ENCODE measurements at regions not wholly inside any gene's neighbourhood (a gene's known extent, or its start where the extent isn't known, plus 50 kb on each side); places are given as distances from the start of the nearest gene placed in this dataset.
A peak's percentile ranks its signal among the peaks of the same experiment; 100 is the strongest.
"Not testable (repeated sequence)": the region's sequence is repeated elsewhere in the genome, so short reads cannot be mapped to it uniquely, and the experiment has no call there.

DNA sequence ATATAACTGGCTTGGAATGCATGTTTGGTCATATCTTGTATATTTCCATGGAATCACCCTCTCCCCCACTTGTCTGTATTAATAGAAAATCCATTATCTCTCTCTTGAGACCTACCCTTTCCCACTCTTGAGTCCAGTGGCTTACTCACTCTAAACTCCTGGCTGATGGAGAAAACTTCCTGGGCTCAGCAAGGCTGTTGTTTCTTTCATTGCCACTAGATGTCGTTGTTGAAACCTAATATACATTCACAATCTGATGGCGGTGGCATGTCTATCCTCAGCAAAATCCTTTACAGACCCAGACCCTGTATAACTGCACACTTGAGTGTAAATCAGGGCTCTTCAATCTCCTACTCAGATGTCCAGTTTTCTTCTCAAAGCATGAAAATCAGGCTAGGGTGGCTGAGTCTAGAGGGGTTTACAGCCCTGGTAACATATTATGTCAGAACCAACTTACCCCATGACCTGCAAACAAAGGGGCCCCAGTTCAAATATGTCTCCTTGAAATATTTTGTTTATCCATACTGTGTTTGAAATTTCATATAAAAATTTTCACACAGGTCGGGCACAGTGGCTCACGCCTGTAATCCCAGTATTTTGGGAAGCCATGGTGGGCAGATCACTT is 70.0 kb upstream of the FAM241A start:
- H3K4me3 ChIP-seq (ENCODE audit: low read length) = no peak overlapping the region
- peak; percentile 48 for DNase-seq (ENCODE audit: low read depth, low spot score)

DNA sequence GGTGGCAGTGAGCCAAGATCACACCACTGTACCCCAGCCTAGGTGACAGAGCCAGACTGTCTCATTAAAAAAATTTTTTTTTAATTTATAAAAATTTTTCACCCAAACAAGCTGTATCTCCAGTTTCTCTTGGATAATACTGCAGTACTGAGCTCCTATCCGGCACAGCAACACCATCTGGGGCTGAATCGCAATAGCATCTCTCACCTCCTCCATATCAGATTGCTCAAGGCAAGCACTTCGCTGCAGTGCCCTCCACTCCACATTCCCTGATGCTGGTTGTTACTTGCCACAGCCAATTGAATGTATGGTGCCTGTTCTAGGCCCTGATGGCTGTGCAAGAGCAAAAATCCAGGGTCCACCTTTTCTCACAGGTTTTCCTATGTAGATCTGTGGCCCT is 69.3 kb upstream of the FAM241A start:
- no peak overlapping the region for H3K4me3 ChIP-seq (ENCODE audit: low read length)
- no peak for DNase-seq (ENCODE audit: low read depth, low spot score)

DNA sequence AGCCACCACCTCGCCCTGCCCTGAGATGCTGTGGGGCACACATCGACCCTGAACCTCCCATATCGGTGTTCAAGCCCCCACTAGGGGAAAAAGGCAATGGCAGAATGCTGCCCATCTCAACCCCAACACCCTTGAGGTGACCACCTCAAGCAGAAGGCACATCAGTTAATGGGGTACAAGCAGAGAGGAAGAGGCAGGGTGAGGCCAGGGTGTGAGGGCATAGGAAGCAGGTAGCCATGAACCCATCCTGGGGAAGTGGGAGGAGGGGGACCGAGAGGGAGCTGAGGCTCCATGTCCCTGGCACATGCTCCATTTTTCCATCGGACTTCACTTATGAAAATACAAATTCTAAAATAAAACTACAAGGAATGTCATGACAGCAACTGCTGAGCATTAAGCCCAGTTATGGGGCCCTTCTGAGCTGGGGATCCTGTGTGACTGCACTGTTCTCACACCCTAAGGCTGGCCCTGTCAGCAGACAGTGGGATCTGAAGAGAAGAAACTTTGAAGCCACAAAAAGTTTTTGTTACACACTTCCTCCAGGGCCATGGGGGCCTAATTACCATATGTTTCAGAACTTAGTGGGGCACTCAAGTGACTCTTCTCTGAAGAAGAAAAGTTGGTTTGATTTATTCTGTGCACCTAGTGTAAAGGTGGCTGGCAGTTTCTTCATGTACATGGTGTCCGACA is 68.2 kb upstream of the FAM241A start:
- H3K4me3 ChIP-seq (ENCODE audit: low read length) = no peak overlapping the region
- DNase-seq (ENCODE audit: low read depth, low spot score) = no peak

DNA sequence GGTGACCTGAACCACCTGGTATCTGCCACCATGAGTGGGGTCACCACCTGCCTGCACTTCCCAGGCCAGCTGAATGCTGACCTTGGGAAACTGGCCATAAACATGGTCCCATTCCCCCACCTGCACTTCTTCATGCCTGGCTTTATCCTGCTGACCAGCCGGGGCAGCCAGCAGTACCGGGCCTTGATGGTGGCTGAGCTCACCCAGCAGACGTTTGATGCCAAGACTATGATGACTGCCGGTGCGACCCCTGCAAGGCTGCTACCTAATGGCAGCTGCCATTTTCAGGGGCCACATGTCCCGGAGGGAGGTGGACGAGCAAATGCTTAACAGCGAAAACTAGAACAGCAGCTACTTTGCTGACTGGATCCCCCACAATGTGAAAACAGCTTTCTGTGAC is 67.5 kb upstream of the FAM241A start:
- DNase-seq (ENCODE audit: low read depth, low spot score) = no peak
- no peak overlapping the region for H3K4me3 ChIP-seq (ENCODE audit: low read length)

DNA sequence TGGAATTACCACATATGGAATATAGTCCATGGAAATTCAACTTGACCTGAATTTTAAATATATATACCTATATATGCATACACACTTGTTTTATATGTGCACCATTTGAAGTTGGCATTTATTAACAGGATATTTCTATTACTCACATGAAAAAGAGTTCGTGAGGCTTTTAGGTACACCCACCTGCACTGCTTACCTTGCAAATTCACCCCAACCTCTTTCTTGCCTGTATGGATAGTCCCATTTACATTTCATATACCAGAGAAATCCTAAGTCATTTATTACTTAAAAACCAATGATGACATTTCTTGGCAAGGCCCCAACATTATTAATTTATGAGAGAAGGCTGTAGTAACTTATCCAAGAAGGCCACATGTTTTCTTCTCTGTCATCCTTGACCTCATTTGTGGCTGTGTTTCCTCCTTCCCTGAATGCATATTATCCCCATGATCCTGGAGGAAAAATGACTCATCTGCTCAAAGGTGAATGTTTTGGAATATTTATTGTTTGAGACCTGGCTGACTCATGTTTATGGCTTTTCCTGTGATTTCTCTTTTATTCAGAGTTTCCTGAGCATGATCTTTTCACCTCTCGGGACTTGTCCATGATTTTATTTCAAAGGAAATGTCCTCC is 62.2 kb upstream of the FAM241A start:
- no peak overlapping the region for H3K4me3 ChIP-seq (ENCODE audit: low read length)
- no peak for DNase-seq (ENCODE audit: low read depth, low spot score)

DNA sequence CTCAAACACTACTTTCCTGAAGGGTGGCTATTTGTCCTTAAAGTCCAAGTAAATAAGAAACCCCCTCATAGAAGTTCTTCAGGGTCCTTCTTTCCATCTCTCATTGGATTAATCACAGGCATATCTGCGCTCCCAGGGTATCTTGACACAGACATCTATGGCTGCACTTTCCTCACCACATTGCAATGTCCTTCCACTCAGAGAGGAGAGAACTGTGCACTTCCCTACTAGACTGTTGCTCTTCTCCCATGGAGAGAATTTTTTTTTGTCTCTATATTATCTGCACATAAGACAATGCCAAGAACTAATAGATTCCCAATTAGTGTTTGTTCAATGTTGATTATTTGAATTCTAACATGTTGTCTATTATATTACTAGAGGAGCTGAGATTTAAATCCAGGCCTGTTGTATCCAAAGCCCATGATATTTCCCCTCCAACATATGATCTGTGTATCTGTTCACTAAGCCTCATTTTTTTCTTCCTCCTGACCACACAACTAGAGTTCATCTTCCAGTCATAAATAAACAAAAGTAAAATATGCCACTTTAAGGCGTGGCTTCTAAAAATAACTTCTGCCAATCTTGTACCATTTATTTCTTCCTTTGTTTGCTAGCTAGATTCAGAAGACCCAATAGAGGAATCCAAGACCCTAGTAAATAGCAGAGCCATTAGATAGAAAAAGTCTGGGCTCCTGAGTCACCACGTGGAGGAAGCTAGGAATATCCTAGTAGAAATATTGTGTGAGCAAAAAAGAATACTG is 61.5 kb upstream of the FAM241A start:
- H3K4me3 ChIP-seq (ENCODE audit: low read length) = no peak overlapping the region
- no peak for DNase-seq (ENCODE audit: low read depth, low spot score)

DNA sequence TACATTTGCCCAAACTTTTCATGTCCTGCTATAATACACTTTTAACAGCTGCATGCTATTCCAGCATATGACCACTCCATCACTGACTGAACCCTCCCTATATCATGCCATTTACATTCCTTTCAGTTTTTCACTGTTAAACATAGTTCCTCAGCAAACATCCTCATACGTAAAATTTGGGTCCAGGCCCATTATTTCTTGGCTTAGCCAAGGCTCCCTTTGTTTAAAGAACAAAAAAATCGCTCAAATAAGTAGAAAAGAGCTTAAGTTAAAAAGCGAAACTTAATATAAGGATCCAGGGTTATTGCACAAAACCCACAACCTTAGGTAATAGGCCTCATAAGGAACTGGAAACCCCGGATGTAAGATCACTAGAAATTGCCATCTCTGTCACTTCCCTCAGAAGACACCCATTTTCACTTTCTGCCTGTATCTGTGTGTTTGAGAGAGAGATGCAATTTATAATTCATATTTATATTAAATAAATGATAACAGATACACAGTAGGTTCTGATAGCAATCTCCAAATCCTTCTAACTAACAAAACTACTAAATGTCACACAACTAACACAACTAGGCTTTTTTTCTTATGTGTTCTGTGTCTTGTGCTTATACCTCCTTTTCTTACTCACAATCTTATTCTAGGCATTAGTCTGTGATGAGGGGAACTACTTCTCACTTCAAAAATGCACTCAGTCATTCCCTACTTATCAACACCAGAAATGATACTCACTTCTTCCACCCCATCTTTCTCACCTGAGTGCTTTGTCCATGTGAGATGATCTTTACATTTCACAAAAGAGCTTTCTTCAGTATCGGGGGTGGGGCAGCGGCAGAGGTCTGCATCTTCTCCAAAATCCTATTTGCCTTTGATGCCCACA is 59.9 kb upstream of the FAM241A start:
- no peak overlapping the region for H3K4me3 ChIP-seq (ENCODE audit: low read length)
- peak; percentile 29 for DNase-seq (ENCODE audit: low read depth, low spot score)

DNA sequence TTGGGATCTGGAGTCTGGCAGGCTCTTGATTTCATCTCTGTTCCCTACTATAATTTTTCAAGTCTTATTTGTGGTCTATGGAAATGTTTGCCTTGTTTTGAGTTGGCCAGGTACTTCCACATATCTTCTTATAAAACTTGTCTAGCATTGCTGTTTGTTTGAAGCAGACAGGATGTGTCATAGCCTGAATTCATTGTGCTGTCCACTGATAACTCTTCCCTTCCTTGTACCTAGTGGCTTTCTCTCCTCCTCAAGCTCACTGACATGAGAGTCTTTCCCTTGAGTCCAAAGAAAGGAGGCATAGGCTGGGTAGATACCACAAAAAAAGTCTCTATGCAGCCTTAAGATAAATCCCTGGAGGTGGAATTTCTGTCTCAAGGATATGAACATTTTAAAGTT is 59.2 kb upstream of the FAM241A start:
- no peak for DNase-seq (ENCODE audit: low read depth, low spot score)
- no peak overlapping the region for H3K4me3 ChIP-seq (ENCODE audit: low read length)

DNA sequence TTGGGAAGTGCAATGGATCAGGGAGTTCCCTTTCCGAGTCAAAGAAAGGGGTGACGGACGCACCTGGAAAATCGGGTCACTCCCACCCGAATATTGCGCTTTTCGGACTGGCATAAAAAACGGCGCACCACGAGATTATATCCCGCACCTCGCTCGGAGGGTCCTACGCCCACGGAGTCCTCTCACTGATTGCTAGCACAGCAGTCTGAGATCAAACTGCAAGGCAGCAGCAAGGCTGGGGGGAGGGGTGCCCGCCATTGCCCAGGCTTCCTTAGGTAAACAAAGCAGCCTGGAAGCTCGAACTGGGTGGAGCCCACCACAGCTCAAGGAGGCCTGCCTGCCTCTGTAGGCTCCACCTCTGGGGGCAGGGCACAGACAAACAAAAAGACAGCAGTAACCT is 58.6 kb upstream of the FAM241A start:
- H3K4me3 ChIP-seq (ENCODE audit: low read length); DNase-seq (ENCODE audit: low read depth, low spot score): not testable (repeated sequence)

DNA sequence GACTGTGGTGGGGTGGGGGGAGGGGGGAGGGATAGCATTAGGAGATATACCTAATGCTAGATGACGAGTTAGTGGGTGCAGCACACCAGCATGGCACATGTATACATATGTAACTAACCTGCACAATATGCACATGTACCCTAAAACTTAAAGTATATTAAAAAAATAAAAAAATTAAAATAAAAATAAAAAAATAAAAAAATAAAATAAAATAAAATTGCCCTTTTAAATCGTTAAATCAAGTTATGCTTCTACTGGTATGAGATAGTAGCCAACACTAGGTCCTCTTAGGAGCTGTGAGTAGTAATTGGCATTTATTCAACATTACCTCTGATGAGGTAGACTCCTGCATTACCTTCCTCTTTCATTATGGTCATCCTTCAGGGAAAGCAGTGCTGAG is 52.9 kb upstream of the FAM241A start:
- not testable (repeated sequence) for DNase-seq (ENCODE audit: low read depth, low spot score); H3K4me3 ChIP-seq (ENCODE audit: low read length)

DNA sequence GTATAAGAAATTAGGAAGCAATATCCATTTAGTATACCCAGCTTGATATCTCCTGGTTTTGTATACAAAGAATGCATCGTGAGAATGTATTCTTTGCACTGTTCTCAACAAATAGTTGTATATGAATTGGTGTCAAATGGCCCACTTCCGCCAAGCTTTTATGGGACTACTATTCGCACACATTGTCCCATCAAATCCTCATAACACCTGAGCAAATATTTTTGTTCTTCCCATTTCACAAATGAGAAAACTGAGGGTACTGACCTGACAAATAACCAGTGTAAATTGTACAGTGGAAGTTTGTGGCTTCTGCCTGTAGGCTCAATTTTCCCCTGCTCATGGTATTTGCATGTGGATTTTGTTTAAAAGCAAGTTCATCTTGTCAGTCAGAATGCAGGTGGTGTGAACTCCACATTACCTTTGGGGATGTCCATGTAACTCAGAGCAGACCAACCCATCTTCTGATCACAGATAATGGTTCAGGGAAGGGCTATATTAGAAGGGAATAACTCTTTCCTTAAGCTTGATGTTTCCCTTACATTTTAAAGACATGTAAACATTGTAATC is 51.5 kb upstream of the FAM241A start:
- DNase-seq (ENCODE audit: low read depth, low spot score) = no peak
- H3K4me3 ChIP-seq (ENCODE audit: low read length) = no peak overlapping the region

DNA sequence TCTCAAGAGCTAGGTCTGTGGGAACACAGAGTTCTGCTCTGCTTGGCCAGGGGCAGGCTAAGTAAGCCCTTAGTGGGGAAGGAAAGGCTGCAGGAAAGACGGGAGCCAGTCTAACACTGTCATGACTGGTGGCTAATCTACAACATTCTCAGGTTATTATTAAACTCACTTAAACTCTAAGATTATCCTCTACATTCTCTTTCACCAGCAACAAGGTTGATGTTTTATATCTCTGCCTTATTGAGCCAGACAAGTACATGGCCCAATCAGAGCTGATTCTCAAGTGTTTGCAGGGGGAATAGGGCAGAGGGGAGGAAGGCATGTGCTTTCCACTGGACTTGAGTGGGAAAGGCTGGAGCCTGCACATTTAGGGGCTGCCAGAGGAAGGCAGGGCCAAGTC is 50.9 kb upstream of the FAM241A start:
- no peak for DNase-seq (ENCODE audit: low read depth, low spot score)
- H3K4me3 ChIP-seq (ENCODE audit: low read length) = no peak overlapping the region

Data from Jurkat, Clone E6-1 (cell line).